H9 (cell line): ENCODE measurements at regions not wholly inside any gene's neighbourhood (a gene's known extent, or its start where the extent isn't known, plus 50 kb on each side); places are given as distances from the start of the nearest gene placed in this dataset.

Source experiments
- DNase-seq: peaks from one replicate; pipeline ENCODE4 v3.0.0-alpha.2; 2017
- H2AFZ ChIP-seq: one replicate; pipeline ENCODE4 v1.6.1; 2013; ENCODE audit warnings: mild to moderate bottlenecking, low read length, control low read depth, moderate library complexity
- H2AK5ac ChIP-seq: 2 replicates; pipeline ENCODE4 v1.6.1; 2013; ENCODE audit warnings: low read length, control low read depth, mixed read lengths; ENCODE audit not compliant: insufficient read length
- H2BK120ac ChIP-seq: one replicate; pipeline ENCODE4 v1.6.1; 2013; ENCODE audit warnings: low read depth, mild to moderate bottlenecking, low read length, control low read depth, inconsistent platforms; ENCODE audit not compliant: poor library complexity, severe bottlenecking
- H2BK12ac ChIP-seq: 2 replicates; pipeline ENCODE4 v1.6.1; 2013; ENCODE audit warnings: low read length, control low read depth, mixed read lengths, low read depth; ENCODE audit not compliant: insufficient read length
- H2BK15ac ChIP-seq: 2 replicates; pipeline ENCODE4 v1.6.1; 2013; ENCODE audit warnings: low read depth, low read length, control low read depth
- H2BK20ac ChIP-seq: one replicate; pipeline ENCODE4 v1.6.1; 2013; ENCODE audit warnings: low read depth, mild to moderate bottlenecking, low read length, control low read depth, inconsistent platforms; ENCODE audit not compliant: poor library complexity, severe bottlenecking
- H2BK5ac ChIP-seq: 2 replicates; pipeline ENCODE4 v1.6.1; 2013; ENCODE audit warnings: low read length, control low read depth, mixed read lengths; ENCODE audit not compliant: insufficient read length
- H3K14ac ChIP-seq: 2 replicates; pipeline ENCODE4 v1.6.1; 2013; ENCODE audit warnings: low read length, control low read depth; ENCODE audit not compliant: insufficient read depth
- H3K18ac ChIP-seq: 2 replicates; pipeline ENCODE4 v1.6.1; 2013; ENCODE audit warnings: low read depth, mild to moderate bottlenecking, mixed read lengths, low read length, control low read depth; ENCODE audit not compliant: insufficient read length
- H3K23ac ChIP-seq: 2 replicates; pipeline ENCODE4 v1.6.1; 2013; ENCODE audit warnings: low read length, control low read depth, mixed read lengths, low read depth; ENCODE audit not compliant: insufficient read length
- H3K23me2 ChIP-seq: 2 replicates; pipeline ENCODE4 v1.6.1; 2013; ENCODE audit warnings: low read depth, mild to moderate bottlenecking, mixed read lengths, low read length, control low read depth; ENCODE audit not compliant: insufficient read length, poor library complexity, severe bottlenecking
- H3K27ac ChIP-seq: 2 replicates; pipeline ENCODE4 v1.5.1; 2013; ENCODE audit warnings: low read length, control low read depth, mixed read lengths, low read depth; ENCODE audit not compliant: insufficient read length
- H3K27me3 ChIP-seq: 2 replicates; pipeline ENCODE4 v1.6.1; 2013; ENCODE audit warnings: low read length, control low read depth, inconsistent platforms; ENCODE audit not compliant: insufficient read depth
- H3K4ac ChIP-seq: 2 replicates; pipeline ENCODE4 v1.6.1; 2013; ENCODE audit warnings: low read depth, mild to moderate bottlenecking, control low read depth, inconsistent platforms, low read length, moderate library complexity
- H3K4me1 ChIP-seq: 2 replicates; pipeline ENCODE4 v1.6.1; 2013; ENCODE audit warnings: low read length, control low read depth, inconsistent platforms; ENCODE audit not compliant: insufficient read depth
- H3K4me2 ChIP-seq: 2 replicates; pipeline ENCODE4 v1.6.1; 2013; ENCODE audit warnings: low read length, control low read depth, mixed read lengths; ENCODE audit not compliant: insufficient read length, insufficient read depth
- H3K56ac ChIP-seq: 2 replicates; pipeline ENCODE4 v1.6.1; 2013; ENCODE audit warnings: low read depth, mild to moderate bottlenecking, mixed read lengths, low read length, control low read depth; ENCODE audit not compliant: insufficient read length
- H3K79me1 ChIP-seq: 2 replicates; pipeline ENCODE4 v1.6.1; 2013; ENCODE audit warnings: low read depth, mild to moderate bottlenecking, moderate library complexity, low read length, control low read depth, inconsistent platforms; ENCODE audit not compliant: insufficient read depth, poor library complexity, severe bottlenecking
- H3K79me2 ChIP-seq: 2 replicates; pipeline ENCODE4 v1.6.1; 2013; ENCODE audit warnings: low read length, control low read depth, inconsistent platforms; ENCODE audit not compliant: insufficient read depth
- H3K9ac ChIP-seq: 2 replicates; pipeline ENCODE4 v1.6.1; 2013; ENCODE audit warnings: low read length, control low read depth, mixed read lengths; ENCODE audit not compliant: insufficient read length; ENCODE audit errors: extremely low read depth
- H3K9me3 ChIP-seq: one replicate; pipeline ENCODE4 v1.6.1; 2013; ENCODE audit warnings: low read depth, low read length, inconsistent platforms; ENCODE audit not compliant: control insufficient read depth
- H3T11ph ChIP-seq: one replicate; pipeline ENCODE4 v1.6.1; 2013; ENCODE audit warnings: mild to moderate bottlenecking, low read length, control low read depth, inconsistent platforms
- H4K20me1 ChIP-seq: one replicate; pipeline ENCODE4 v1.6.1; 2013; ENCODE audit not compliant: control insufficient read depth, insufficient read length, insufficient read depth
- H4K5ac ChIP-seq: 2 replicates; pipeline ENCODE4 v1.6.1; 2013; ENCODE audit warnings: low read depth, mild to moderate bottlenecking, mixed read lengths, low read length, control low read depth; ENCODE audit not compliant: insufficient read length
- H4K8ac ChIP-seq: replicated peaks from 2 replicates; pipeline ENCODE4 v1.6.1; 2013; ENCODE audit warnings: low read length, control low read depth, mixed read lengths, low read depth; ENCODE audit not compliant: insufficient read length
- H4K91ac ChIP-seq: 2 replicates; pipeline ENCODE4 v1.6.1; 2013; ENCODE audit warnings: low read depth, mild to moderate bottlenecking, moderate library complexity, mixed read lengths, low read length, control low read depth; ENCODE audit not compliant: insufficient read length
- H3K27ac Mint-ChIP-seq, 3 experiments: 2 replicates in 2 of 3; 3 replicates in 1 of 3; pipeline ENCODE4 v1.8.0; 2020 to 2021; ENCODE audit warnings: mixed read lengths in 3 of 3, mild to moderate bottlenecking in 1 of 3, moderate library complexity in 1 of 3
- H3K27me3 Mint-ChIP-seq: 2 replicates; pipeline ENCODE4 v1.8.0; 2021; ENCODE audit warnings: low read depth, mild to moderate bottlenecking, moderate library complexity, mixed read lengths
- H3K36me3 Mint-ChIP-seq, 3 experiments: 2 replicates in 2 of 3; 3 replicates in 1 of 3; pipeline ENCODE4 v1.8.0; 2020 to 2021; ENCODE audit warnings: low read depth in 3 of 3, mixed read lengths in 3 of 3; ENCODE audit not compliant: insufficient read depth in 1 of 3
- H3K4me1 Mint-ChIP-seq, 2 experiments: 2 replicates each; pipeline ENCODE4 v1.8.0; 2020; ENCODE audit warnings: mixed read lengths in 2 of 2
- H3K4me3 Mint-ChIP-seq, 2 experiments: 2 replicates in 1 of 2; 3 replicates in 1 of 2; pipeline ENCODE4 v1.8.0; 2020 to 2021; ENCODE audit warnings: mild to moderate bottlenecking in 2 of 2, mixed read lengths in 2 of 2, moderate library complexity in 1 of 2
- H3K9me3 Mint-ChIP-seq, 2 experiments: 2 replicates in 1 of 2; 3 replicates in 1 of 2; pipeline ENCODE4 v1.8.0; 2020; ENCODE audit warnings: mild to moderate bottlenecking in 2 of 2, mixed read lengths in 2 of 2, moderate library complexity in 1 of 2
- WGBS: extraction: QIAGEN DNeasy Blood & Tissue Kit; methylation state at CpG from one replicate; pipeline ENCODE4 v1.1.7; 2013; ENCODE audit warnings: missing lambda C conversion rate, low lambda C conversion rate, mixed read lengths; ENCODE audit not compliant: insufficient read length; ENCODE audit errors: extremely low coverage; 5-methylcytosine and 5-hydroxymethylcytosine counted together
- TF ChIP-seq, protein P1 (sequence below): fragments of 200-600 bp; sonication (generic); conservative IDR thresholded peaks from 3 replicates; pipeline ENCODE4 v1.8.0; 2021; ENCODE audit warnings: antibody characterized with exemption, mild to moderate bottlenecking

DNA sequence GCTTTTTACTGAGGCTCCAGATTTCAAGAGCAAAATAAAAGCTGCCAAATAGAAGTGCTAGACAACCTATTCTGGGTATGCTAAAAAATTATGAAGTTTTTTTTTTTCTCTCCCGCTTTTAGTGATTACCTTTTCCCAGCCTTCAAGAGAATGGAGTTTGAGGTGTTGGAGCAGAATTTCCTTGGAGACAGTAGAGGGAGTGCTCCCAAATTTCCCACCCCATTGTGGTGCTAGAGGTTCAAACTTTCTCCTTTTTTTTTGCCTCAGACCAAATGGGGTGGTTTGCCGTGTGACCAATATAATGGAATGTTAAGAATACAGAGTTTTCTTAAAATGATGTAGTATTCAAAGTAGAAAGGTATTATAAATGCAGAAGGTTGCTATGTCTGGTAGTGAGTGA is 244.2 kb upstream of the RIOK2 start:
- no peaks in the 10 kb centered on the region for H3K4me1 ChIP-seq
- no peaks in the 10 kb centered on the region for H3K36me3 Mint-ChIP-seq
- TF ChIP-seq, protein P1, sequence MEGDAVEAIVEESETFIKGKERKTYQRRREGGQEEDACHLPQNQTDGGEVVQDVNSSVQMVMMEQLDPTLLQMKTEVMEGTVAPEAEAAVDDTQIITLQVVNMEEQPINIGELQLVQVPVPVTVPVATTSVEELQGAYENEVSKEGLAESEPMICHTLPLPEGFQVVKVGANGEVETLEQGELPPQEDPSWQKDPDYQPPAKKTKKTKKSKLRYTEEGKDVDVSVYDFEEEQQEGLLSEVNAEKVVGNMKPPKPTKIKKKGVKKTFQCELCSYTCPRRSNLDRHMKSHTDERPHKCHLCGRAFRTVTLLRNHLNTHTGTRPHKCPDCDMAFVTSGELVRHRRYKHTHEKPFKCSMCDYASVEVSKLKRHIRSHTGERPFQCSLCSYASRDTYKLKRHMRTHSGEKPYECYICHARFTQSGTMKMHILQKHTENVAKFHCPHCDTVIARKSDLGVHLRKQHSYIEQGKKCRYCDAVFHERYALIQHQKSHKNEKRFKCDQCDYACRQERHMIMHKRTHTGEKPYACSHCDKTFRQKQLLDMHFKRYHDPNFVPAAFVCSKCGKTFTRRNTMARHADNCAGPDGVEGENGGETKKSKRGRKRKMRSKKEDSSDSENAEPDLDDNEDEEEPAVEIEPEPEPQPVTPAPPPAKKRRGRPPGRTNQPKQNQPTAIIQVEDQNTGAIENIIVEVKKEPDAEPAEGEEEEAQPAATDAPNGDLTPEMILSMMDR, result peak; percentile 40; the same call in 2 of the 3 replicates
- H3K4me3 Mint-ChIP-seq, result no peak overlapping the region
- H3K79me1 ChIP-seq, result no peaks in the 10 kb centered on the region
- no peak overlapping the region for H3K56ac ChIP-seq
- H3K23me2 ChIP-seq, result no peaks in the 10 kb centered on the region
- WGBS, result no CpG with 5 or more reads among the region's 2 CpGs
- H3K27me3 Mint-ChIP-seq, result no peaks in the 10 kb centered on the region; the same call in 1 of the 2 replicates
- H2AFZ ChIP-seq, result no peak overlapping the region
- H2BK12ac ChIP-seq, result no peak overlapping the region
- H3K9me3 ChIP-seq, result no peaks in the 10 kb centered on the region
- no peak overlapping the region for H4K8ac ChIP-seq
- no peak overlapping the region for H3K9ac ChIP-seq
- H3K9me3 Mint-ChIP-seq, result no peaks in the 10 kb centered on the region
- H3K18ac ChIP-seq, result no peak overlapping the region
- no peak overlapping the region for H2AK5ac ChIP-seq
- no peak overlapping the region for H2BK15ac ChIP-seq
- no peaks in the 10 kb centered on the region for H4K20me1 ChIP-seq
- no peak overlapping the region for H3K27ac ChIP-seq
- DNase-seq, result no peak
- no peak overlapping the region for H3K4me2 ChIP-seq
- H2BK5ac ChIP-seq, result no peak overlapping the region
- no peaks in the 10 kb centered on the region for H3K79me2 ChIP-seq
- H2BK20ac ChIP-seq, result no peak overlapping the region
- H3K4ac ChIP-seq, result no peak overlapping the region
- no peak overlapping the region for H2BK120ac ChIP-seq
- H3K4me1 Mint-ChIP-seq, result 0 out of 4 replicates have a peak, but pooled peaks cover 0 to 2% of the 10 kb centered on the region in 2 experiments
- no peak overlapping the region for H3T11ph ChIP-seq
- H4K5ac ChIP-seq, result no peak overlapping the region
- H4K91ac ChIP-seq, result no peak overlapping the region
- no peak overlapping the region for H3K14ac ChIP-seq
- H3K27me3 ChIP-seq, result no peaks in the 10 kb centered on the region
- no peak overlapping the region for H3K27ac Mint-ChIP-seq
- no peak overlapping the region for H3K23ac ChIP-seq
